ENCODE measurements at regions not wholly inside any gene's neighbourhood (a gene's known extent, or its start where the extent isn't known, plus 50 kb on each side); places are given as distances from the start of the nearest gene placed in this dataset.
"Not testable (repeated sequence)": the region's sequence is repeated elsewhere in the genome, so short reads cannot be mapped to it uniquely, and the experiment has no call there.

DNA sequence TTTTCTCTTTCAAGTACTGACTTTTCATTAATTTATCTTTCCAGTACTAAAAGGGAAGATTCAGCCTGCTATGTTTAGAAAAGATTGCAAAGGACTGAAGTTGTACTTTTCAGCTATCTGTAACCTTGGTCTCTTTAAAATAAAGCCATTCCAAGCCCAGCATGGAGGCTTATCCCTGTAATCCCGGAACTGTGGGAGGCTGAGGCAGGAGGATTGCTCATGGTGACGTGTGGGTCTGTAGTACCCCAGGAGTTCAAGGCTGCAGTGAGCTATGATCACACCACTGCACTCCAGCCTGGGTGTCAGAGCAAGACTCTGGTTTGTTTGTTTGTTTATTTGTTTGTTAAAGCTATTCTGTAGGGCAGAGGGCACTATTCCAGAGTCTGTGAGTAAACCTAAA is 50.6 kb upstream of the TMEM170B start:
- Mint-ChIP-seq H3K4me3 (no peak overlapping the region), H3K27ac (no peak overlapping the region), H3K4me1 (no peaks in the 10 kb centered on the region), H3K9me3 (ENCODE audit: low read depth) (no peaks in the 10 kb centered on the region), H3K36me3 (no peaks in the 10 kb centered on the region), H3K27me3 (peaks cover 4% of the 10 kb centered on the region)
- DNase-seq (no peak), ATAC-seq (no peak)
- CTCF ChIA-PET: interaction anchor here (4.0 kb wide), 1 partner anchor 10 kb away, joined by 20 read pairs; no protein-coding TSS in a partner anchor

DNA sequence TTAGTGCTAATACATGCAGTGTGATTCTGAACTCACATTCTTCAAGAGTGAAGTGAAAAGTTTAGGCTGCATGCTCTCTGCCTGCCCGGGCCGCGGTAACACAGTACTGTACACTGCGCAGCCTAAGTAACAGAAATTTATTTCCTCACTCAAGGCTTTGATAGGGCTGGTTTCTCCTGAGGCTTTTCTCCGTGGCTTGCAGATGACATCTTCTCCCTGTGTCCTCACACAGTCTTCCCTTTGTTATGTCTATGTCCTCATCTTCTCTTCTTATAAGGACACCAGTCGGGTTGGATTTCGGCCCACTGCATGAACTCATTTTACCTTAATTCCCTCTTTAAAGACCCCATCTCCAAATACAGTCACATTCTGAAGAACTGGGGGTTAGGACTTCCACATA is 51.1 kb upstream of the TMEM170B start:
- H3K4me3 Mint-ChIP-seq: no peak overlapping the region
- H3K36me3 Mint-ChIP-seq: no peaks in the 10 kb centered on the region
- CTCF ChIA-PET: interaction anchor here (4.0 kb wide), 1 partner anchor 10 kb away, joined by 20 read pairs; no protein-coding TSS in a partner anchor
- no peak for DNase-seq
- H3K27me3 Mint-ChIP-seq: peaks cover 4% of the 10 kb centered on the region
- H3K4me1 Mint-ChIP-seq: no peaks in the 10 kb centered on the region
- no peaks in the 10 kb centered on the region for H3K9me3 Mint-ChIP-seq (ENCODE audit: low read depth)
- no peak for ATAC-seq
- H3K27ac Mint-ChIP-seq: no peak overlapping the region

DNA sequence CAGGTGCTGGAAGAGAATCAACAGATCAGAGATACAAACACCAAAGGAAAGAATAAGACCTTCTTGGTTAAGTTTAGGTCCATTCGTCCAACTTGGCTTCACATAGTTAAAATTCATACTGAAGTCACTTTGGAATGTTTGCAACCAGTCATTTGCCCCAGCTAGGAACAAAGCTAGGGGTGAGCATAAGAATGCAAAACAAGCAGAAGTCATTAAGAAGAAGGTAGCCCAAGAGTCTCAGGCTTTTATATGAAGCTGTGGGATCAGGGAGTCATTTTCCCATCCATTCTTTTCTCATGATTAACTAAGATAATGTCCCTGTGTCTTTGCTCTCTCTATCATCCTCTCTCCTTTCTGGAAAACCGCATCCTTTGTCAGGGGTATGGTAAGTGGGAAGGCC is 51.5 kb upstream of the TMEM170B start:
- no peak overlapping the region for H3K27ac Mint-ChIP-seq
- H3K36me3 Mint-ChIP-seq: no peaks in the 10 kb centered on the region
- H3K27me3 Mint-ChIP-seq: peaks cover 4% of the 10 kb centered on the region
- no peak overlapping the region for H3K4me3 Mint-ChIP-seq
- CTCF ChIA-PET: interaction anchor here (4.0 kb wide), 1 partner anchor 10 kb away, joined by 20 read pairs; no protein-coding TSS in a partner anchor
- H3K4me1 Mint-ChIP-seq: no peaks in the 10 kb centered on the region
- ATAC-seq (no peak), DNase-seq (no peak)
- no peaks in the 10 kb centered on the region for H3K9me3 Mint-ChIP-seq (ENCODE audit: low read depth)

DNA sequence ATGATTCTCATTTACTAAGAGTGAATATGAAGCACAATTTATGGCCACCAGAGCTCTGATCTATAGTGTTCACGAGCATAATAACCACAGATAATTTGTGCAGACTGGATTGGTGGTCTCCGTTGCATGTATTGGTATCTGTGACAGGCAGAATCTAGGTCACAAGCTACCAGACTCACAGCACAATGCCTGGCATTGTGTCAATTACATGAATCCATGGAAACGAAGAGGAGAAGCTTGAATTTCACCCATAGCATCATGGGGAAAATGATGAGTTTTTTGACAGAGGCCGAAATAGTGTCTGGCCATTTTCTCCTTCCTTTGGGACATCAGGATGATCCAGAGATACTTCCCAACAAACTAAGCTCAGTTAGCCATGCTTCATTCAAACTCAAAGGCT is 52.3 kb upstream of the TMEM170B start:
- H3K27ac Mint-ChIP-seq: no peak overlapping the region
- H3K9me3 Mint-ChIP-seq (ENCODE audit: low read depth): no peaks in the 10 kb centered on the region
- ATAC-seq (no peak), DNase-seq (no peak)
- CTCF ChIA-PET: interaction anchor here (4.0 kb wide), 1 partner anchor 11 kb away, joined by 20 read pairs; no protein-coding TSS in a partner anchor
- H3K27me3 Mint-ChIP-seq: peaks cover 4% of the 10 kb centered on the region
- no peaks in the 10 kb centered on the region for H3K4me1 Mint-ChIP-seq
- no peak overlapping the region for H3K4me3 Mint-ChIP-seq
- no peaks in the 10 kb centered on the region for H3K36me3 Mint-ChIP-seq

DNA sequence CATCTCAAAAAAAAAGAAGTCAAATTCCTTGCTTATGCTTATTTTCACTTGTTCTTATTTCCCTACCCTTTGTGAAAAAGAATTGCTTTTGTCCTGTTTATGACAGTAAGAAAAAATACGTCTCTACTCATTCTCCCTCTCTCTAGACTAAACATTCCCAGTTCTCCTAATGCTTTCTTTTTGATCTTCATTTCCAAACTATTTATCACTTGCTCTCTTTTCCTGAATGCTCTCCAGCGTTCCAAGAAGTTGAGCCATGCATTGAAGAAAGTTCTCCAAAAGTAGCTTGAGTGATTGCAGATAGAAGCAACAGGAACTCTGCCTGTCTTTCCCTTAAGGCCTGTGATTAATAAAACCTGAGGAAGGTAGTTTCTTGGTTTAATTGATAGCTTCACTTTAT is 53.1 kb upstream of the TMEM170B start:
- Mint-ChIP-seq H3K4me1 (no peaks in the 10 kb centered on the region), H3K4me3 (no peak overlapping the region), H3K9me3 (ENCODE audit: low read depth) (no peaks in the 10 kb centered on the region), H3K27ac (no peak overlapping the region), H3K36me3 (no peaks in the 10 kb centered on the region), H3K27me3 (no peaks in the 10 kb centered on the region)
- CTCF ChIA-PET: interaction anchor here (4.0 kb wide), 1 partner anchor 12 kb away, joined by 20 read pairs; no protein-coding TSS in a partner anchor
- DNase-seq: no peak
- no peak for ATAC-seq

DNA sequence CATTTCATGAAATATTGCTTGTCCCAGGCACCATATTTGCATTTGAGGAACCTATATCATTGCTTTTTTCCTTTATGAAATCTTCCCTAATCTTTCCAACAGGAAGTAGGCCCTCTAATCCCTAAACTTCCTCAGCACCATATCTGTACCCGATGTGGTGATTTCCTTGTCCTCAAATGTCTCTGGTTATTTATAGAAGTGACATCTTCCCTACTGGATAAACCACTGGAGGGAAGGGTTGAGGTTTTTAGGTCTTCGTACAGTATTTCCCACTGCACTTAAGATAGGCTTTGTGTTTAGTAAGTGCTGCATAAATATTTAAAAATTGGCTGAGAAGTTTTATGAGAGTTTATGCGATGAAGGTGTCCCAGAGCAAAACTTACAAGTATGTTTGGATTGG is 54.9 kb upstream of the TMEM170B start:
- H3K27me3 Mint-ChIP-seq: peaks cover 4% of the 10 kb centered on the region
- H3K27ac Mint-ChIP-seq: no peak overlapping the region
- no peak for DNase-seq
- ATAC-seq: no peak
- no peaks in the 10 kb centered on the region for H3K36me3 Mint-ChIP-seq
- no peaks in the 10 kb centered on the region for H3K4me1 Mint-ChIP-seq
- H3K4me3 Mint-ChIP-seq: no peak overlapping the region
- CTCF ChIA-PET: interaction anchor here (0.5 kb wide), 1 partner anchor 357 kb away, joined by 3 read pairs; no protein-coding TSS in a partner anchor
- no peaks in the 10 kb centered on the region for H3K9me3 Mint-ChIP-seq (ENCODE audit: low read depth)

DNA sequence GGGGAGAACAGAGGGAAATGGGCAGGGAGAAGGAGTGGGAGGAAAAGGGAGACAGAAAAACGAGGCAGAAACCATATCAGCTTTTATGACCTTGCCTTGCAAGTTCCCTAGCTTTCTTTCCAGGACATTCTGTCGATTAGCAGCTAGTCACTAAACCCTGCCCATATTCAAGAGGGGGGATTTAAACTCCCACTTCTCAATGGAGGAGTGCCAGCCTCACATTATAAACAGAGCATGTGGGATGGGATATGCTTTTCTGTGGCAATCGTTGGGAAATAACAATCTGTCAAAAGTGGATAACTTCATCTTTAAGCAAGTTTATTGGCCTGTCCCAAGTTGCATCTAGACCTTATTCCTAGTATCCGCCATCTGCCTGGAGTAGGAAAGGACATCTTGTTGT is 57.0 kb upstream of the TMEM170B start:
- Mint-ChIP-seq H3K4me1 (no peaks in the 10 kb centered on the region), H3K4me3 (no peak overlapping the region), H3K9me3 (ENCODE audit: low read depth) (no peaks in the 10 kb centered on the region), H3K36me3 (no peaks in the 10 kb centered on the region), H3K27me3 (peaks cover 20% of the 10 kb centered on the region), H3K27ac (no peak overlapping the region)
- DNase-seq: no peak
- ATAC-seq: no peak
- CTCF ChIA-PET: interaction anchor here (1.6 kb wide), 1 partner anchor 337 kb away, joined by 4 read pairs; no protein-coding TSS in a partner anchor

DNA sequence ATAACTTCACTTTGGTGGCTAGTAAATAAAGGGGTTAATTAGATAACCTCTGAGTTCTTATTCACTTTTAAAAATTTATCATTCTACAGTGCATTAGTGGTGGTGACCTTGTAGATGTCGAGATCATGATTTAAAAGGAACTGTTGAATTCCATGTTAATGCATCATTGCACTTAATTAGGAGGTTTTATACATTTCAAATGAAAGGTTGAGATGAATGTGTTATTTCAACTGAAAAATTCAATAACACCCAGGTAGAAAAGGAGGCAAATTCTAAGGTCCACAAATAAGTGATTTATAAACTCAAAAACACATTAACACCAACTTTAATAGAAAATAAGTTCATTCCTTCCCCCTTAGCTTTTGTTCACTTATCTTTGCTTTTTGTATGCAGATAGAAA is 58.3 kb upstream of the TMEM170B start:
- Mint-ChIP-seq H3K4me1 (no peaks in the 10 kb centered on the region), H3K27ac (no peak overlapping the region), H3K36me3 (no peaks in the 10 kb centered on the region), H3K9me3 (ENCODE audit: low read depth) (no peaks in the 10 kb centered on the region), H3K4me3 (no peak overlapping the region), H3K27me3 (peaks cover 25% of the 10 kb centered on the region)
- no peak for DNase-seq
- no peak for ATAC-seq
- CTCF ChIA-PET: interaction anchor here (0.8 to 1.6 kb wide), 2 partner anchors 17 to 336 kb away, joined by 3 to 4 read pairs; no protein-coding TSS in a partner anchor

DNA sequence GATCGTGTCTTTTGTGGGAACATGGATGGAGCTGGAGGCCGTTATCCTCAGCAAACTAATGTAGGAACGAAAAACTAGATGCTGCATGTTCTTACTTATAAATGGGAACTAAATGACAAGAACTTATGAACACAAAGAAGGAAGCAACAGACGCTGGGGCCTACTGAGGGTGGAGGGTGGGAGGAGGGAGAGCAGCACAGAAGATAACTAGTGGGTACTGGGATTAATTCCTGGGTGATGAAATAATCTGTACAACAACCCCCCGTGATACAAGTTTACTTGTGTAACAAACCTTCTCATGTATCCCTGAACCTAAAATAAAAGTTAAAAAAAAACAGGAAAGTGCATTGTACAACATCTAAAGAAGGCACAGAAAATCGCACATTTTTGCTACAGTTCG is 59.0 kb upstream of the TMEM170B start:
- CTCF ChIA-PET: no interaction called here
- no peak overlapping the region for H3K27ac Mint-ChIP-seq
- no peaks in the 10 kb centered on the region for H3K9me3 Mint-ChIP-seq (ENCODE audit: low read depth)
- H3K4me1 Mint-ChIP-seq: no peaks in the 10 kb centered on the region
- peaks cover 25% of the 10 kb centered on the region for H3K27me3 Mint-ChIP-seq
- no peak overlapping the region for H3K4me3 Mint-ChIP-seq
- ATAC-seq (no peak), DNase-seq (no peak)
- no peaks in the 10 kb centered on the region for H3K36me3 Mint-ChIP-seq

DNA sequence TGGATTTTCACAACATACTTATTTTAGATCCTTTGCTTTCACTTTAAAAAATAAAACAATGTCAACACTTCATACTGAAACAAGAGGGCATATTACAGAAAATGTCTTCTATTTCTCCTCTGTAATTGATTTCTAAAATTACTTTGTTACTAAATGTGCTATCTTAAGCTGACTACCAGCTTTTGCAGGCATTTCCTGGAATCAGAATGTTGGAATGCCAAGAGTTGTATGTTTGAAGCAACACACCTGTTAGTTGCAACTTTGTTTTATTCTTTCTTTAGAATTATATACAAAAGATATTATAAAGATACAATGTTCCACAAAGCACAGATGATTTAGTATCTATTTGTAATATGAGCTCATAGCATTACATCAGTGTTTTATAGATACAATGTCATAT is 62.5 kb upstream of the TMEM170B start:
- DNase-seq (no peak), ATAC-seq (no peak)
- no peak overlapping the region for H3K4me3 Mint-ChIP-seq
- no peak overlapping the region for H3K27ac Mint-ChIP-seq
- no peaks in the 10 kb centered on the region for H3K4me1 Mint-ChIP-seq
- peaks cover 25% of the 10 kb centered on the region for H3K27me3 Mint-ChIP-seq
- H3K36me3 Mint-ChIP-seq: no peaks in the 10 kb centered on the region
- no peaks in the 10 kb centered on the region for H3K9me3 Mint-ChIP-seq (ENCODE audit: low read depth)
- CTCF ChIA-PET: interaction anchor here (1.6 to 2.2 kb wide), 2 partner anchors 15 to 21 kb away, joined by 7 to 8 read pairs; no protein-coding TSS in a partner anchor

DNA sequence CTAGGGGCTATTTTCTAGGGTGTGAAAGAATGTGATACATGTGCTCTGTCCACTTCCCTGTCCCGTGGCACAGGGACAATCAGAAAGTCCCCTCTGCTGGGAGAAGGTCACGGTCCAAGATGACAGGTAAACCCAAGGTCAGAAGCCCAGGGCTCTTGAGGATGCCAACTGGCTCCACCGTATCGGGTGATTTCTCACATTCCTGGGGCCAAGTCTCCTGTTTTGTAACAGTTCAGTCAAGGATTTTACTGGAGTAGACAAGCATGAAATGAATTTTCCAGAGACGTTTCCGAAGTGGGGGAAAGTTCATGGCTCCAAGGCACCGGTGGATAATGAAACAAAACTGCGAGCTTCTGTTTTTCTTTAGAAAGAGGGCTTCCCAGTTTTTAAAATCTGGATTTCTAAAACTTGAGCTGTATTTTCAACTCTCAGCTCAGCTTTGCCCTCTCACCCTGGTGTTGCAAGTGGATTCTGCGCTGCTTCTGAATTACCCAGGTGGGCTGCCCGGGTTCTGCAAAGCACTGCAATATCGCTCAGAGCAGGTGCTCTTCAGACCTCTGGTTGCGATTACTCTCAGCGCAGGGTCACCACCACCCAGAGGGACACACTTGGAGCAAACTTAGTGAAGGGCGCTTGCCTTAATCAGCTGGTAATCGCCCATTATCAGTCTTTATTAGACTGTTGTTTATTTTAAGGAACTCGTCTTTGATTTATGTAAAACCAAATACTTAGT is 64.4 kb upstream of the TMEM170B start:
- Mint-ChIP-seq H3K4me3 (no peak overlapping the region), H3K4me1 (no peaks in the 10 kb centered on the region), H3K9me3 (ENCODE audit: low read depth) (no peaks in the 10 kb centered on the region), H3K27me3 (peaks cover 21% of the 10 kb centered on the region), H3K27ac (no peak overlapping the region), H3K36me3 (no peaks in the 10 kb centered on the region)
- CTCF ChIA-PET: interaction anchor here (1.6 to 2.2 kb wide), 2 partner anchors 13 to 23 kb away, joined by 7 to 8 read pairs; no protein-coding TSS in a partner anchor
- DNase-seq (no peak), ATAC-seq (no peak)

DNA sequence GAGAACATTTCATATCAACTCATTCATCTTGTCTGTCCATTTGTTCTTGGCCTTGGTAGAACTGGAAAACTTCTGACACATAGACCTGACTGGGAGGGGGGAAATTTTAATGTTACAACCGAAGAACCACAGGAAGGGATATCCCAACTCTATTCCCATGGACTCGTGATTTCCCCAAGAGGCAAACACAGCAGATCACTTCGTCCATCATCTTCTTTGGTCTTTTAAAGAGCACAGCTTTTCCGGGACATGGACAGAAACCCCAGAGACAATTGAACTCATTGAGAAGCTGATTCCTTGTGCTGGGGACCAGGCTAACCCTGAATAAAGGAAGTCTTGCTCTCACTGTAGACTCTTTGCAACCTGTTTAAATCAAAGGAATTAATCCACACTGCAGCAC is 66.3 kb upstream of the TMEM170B start:
- H3K36me3 Mint-ChIP-seq: no peaks in the 10 kb centered on the region
- ATAC-seq (no peak), DNase-seq (no peak)
- no peak overlapping the region for H3K4me3 Mint-ChIP-seq
- no peaks in the 10 kb centered on the region for H3K4me1 Mint-ChIP-seq
- no peaks in the 10 kb centered on the region for H3K9me3 Mint-ChIP-seq (ENCODE audit: low read depth)
- peaks cover 12% of the 10 kb centered on the region for H3K27me3 Mint-ChIP-seq
- CTCF ChIA-PET: no interaction called here
- no peak overlapping the region for H3K27ac Mint-ChIP-seq

DNA sequence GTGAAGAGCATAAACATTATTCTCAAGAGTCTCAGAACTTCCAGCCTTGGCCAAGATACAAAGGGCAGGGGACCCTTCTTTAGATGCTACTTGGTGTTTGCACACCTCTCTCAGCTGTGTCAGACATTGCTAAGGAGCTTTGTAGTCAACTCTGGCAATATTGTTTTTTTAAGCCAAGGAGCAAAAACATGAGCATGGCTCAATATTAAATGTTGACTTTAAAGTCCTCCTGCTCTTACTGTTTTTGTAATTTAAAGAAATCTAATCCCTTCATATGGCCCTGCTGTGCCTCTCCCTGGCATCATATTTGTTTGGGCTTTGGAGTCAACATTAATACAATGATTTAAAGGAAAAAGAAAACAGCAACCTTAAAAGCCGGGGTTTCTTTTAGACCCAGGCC is 67.9 kb upstream of the TMEM170B start:
- CTCF ChIA-PET: no interaction called here

DNA sequence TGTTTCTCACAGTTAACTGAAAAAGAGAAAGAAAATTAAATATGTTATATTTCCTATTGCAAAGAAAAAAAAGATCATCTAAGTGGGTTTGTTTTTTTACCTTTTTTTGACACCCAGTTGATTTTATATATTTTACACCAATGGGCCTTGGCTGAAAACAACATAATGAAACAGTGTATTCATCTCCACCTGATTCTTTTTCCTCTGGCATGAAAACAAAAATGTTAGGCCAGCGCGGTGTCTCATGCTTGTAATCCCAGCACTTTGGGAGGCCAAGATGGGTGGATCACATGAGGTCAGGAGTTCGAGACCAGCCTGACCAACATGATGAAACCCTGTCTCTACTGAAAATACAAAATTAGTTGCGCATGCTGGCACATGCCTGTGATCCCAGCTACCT is 69.3 kb upstream of the TMEM170B start:
- CTCF ChIA-PET; H3K9me3 Mint-ChIP-seq (ENCODE audit: low read depth); ATAC-seq; DNase-seq; H3K27ac Mint-ChIP-seq; H3K4me1 Mint-ChIP-seq; H3K36me3 Mint-ChIP-seq; H3K4me3 Mint-ChIP-seq; H3K27me3 Mint-ChIP-seq: not testable (repeated sequence)

More for the DNA sequence above, 67.9 kb upstream of the TMEM170B start:
- no peak overlapping the region for H3K4me3 Mint-ChIP-seq
- no peaks in the 10 kb centered on the region for H3K4me1 Mint-ChIP-seq
- ATAC-seq: no peak
- H3K9me3 Mint-ChIP-seq (ENCODE audit: low read depth): no peaks in the 10 kb centered on the region
- H3K27ac Mint-ChIP-seq: no peak overlapping the region
- no peak for DNase-seq
- peaks cover 4% of the 10 kb centered on the region for H3K27me3 Mint-ChIP-seq
- H3K36me3 Mint-ChIP-seq: no peaks in the 10 kb centered on the region
